ENCODE measurements at regions not wholly inside any gene's neighbourhood (a gene's known extent, or its start where the extent isn't known, plus 50 kb on each side); places are given as distances from the start of the nearest gene placed in this dataset.

DNA sequence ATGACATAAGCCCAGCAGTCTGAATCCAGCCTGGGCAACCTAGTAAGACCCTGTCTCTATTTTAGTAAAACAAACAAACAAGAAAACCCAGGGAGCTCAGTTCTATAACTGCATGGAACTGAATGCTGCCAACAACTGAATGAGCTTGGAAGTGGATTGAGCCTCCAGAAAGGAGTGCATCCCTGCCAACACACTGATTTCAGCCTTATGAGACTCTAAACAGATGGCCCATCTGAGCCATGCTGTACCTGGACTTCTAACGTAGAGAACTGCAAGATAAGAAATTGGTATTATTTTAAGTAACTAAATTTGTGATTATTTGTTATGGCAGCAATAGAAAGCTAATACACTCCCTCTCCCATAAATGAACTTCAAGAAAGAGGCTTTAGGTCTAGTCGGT is 150.4 kb upstream of the RAI14 start:
- DNase-seq (ENCODE audit: low spot score): no peak

DNA sequence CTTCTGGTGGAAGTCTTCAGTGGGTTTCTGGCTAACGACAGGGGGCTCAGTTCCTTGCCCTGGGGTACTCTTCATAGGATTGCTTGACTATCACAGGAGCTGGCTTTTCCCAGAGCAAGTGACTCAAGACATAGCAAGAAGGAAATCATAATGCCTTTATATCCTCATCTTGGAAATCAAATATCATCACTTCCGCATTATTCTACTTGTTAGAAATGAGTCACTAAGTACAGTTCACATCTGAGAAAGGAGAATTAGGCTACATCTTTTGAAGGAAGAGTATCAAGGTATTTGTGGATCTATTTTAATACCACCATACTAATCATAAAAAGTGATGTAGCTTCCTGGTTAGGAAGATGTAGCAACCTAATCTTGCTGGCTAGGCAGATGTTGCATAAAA is 148.2 kb upstream of the RAI14 start:
- DNase-seq (ENCODE audit: low spot score): no peak

DNA sequence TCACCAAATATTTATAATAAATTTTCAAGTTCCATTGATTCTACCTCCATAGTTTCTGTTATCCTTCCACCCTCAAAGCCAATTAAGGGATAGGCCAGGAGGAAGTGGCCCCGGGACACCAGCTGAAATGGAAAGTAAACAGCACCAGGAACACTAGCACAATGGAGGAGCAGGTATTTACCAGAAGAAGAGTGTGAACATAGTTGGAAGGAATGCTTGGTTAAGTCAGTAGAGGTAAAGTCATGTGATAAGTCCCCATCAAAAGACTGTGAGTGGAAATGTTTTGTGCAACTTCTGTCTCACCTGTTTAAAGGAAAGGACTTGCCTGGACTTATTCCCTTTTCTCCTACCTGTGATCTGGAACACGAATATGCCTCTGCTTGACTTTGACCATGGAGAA is 146.7 kb upstream of the RAI14 start:
- no peak for DNase-seq (ENCODE audit: low spot score)

DNA sequence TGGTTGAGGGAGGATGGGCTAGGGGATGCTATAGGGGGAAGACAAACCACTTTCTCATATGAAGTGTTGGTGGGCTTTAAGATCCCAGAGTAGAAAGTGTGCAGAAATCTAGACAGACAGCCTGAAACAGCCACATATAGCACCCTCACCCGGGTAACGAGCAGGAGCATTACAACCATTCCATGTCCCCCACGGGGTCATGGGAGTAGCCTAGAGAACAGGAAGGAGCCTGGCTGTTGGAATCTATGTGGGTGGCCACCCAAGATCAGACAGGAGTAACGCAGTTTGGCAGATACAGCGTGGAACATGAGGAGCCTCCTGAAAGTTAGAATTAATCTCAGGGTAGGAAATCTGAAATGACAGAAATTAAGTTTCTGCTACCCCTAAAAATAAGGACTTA is 146.1 kb upstream of the RAI14 start:
- DNase-seq (ENCODE audit: low spot score): no peak

DNA sequence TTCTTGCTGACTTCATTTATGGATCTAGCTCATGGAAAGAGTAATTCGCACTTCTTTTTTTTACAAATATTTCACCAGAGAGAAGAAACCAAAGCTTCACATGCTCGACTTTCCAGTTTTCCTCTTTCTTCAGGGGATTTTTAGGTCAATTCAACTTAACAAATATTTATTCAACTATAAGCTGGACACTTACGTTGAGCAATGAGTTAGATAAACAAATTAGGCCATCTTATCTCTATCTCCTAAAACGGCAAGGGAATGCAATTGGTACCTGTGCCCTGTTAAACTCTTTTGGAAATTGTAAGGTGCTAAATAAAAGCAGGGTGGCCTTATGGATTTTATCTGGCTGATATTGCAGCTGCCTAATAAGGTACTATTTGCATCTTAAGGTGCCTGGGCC is 145.1 kb upstream of the RAI14 start:
- no peak for DNase-seq (ENCODE audit: low spot score)

DNA sequence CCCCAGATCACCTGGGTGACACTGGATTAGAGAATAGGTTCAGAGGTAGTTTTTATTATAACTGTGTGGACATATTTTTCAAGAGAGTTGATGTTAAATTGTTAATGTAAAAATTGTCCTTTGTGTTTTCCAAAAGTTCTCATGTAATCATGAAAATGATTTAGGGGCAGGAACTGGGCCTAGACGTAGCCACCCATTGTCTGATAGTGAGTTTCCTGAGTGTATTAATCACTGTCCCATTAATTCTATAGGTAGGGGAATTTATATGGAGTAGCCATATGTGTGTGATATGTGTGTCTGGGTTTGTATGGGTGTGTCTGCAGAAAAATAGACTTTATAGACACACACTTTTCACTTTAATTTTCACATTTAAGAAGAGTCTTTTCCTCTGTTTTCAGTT is 144.6 kb upstream of the RAI14 start:
- DNase-seq (ENCODE audit: low spot score): no peak

DNA sequence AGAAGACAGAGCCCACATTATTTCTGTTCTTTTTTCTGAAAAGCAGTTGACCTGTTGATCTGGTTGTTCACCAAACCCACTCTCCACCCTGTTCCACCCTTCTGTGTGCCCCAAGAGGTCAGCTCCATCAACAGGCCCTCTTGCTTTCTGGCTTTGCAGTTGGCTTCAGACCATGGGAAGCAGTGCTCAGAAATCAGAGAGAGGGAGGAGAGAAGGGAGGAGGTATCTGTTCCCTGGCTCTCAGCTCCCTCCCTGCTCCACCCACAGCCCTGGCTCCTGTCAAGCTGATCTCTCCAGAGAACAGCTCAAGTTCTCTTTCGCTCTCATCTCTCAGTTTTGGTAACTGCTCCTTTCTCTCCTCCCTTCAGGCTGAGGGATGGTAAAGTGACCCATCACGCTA is 144.2 kb upstream of the RAI14 start:
- no peak for DNase-seq (ENCODE audit: low spot score)

DNA sequence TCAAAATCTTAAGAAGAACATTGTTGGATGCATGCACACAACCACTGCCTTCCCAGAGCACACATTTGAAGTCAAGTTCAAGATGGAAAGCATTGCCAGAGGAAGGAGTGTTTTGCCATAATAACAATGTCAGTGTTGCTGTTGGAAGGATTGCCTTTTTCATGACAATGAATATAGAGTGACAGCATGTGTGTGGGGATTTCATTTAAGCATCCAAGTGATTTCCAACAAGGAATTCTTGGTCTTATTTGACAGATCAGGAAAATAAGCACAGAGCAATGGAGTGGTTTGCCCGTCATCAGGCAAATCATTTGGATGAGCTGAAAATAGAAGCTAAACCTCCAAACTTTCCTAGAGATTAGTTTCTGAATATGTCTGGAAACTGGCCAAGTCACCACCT is 140.0 kb upstream of the RAI14 start:
- no peak for DNase-seq (ENCODE audit: low spot score)

DNA sequence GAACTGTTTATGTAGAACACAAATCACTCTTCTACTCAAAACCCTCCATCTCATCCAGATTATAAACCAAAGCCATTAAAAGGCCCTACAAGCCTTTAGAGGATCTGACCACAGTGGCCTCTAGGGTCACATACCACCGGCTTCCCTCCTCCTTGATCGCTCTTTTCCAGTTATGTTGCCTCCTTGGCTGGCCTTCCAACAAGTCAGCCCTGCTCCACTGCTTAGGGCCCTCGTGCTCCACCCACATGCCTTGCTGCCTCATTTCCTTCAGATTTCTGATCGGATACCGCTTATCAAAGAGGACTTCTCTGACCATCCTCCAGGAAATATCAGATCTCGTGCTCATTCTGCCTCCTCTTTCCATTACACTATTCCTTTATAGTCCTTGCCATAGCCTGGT is 139.4 kb upstream of the RAI14 start:
- DNase-seq (ENCODE audit: low spot score): no peak

DNA sequence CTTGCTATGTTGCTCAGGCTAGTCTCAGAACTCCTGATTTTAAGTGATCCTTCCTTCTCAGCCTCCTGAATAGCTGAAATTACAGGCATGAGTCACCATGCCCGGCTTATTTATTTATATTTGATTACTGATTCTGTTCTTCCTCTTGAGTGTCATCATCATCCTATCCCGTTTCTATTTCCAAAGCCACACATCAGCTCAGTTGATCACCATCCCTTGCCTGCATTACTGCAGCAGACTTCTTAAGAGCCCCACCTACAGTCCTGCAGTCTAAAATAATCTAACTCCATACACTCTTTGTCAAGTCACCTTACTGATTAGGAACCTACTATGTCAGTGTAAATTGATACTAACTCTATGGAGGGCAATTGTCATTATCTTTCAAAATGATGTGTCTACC is 138.9 kb upstream of the RAI14 start:
- no peak for DNase-seq (ENCODE audit: low spot score)

DNA sequence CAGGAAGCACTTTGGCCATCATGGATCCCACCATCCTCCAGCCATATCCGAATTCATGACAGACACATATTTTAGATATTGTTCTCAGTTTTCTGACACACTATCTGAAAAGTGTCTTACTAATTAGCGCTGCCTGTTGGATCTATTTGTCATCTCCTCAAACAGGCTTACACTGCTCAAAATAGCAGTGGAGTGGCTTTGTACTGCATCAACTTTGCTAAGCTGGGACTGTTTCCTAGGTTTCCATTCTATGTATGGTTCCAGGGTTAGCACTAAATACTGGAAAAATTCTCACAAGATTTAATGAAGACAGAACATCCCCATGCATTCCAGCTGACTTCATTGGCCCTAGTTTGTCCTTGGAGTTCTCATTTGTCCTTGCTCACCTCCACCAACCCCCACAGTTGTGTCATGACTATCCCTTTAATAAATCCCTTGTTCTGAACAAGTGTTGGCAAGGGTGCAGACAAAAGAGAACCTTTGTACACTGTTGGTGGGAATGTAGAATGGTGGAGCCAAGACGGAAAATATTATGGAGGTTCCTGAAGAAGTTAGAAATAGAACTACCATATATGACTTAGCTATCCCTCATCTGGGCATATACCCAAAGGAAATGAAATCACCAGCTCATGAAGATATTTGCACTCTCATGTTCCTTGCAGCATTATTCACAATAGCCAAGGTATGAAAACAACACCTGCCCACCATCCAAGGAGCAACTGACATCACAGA is 136.5 kb upstream of the RAI14 start:
- no peak for DNase-seq (ENCODE audit: low spot score)

DNA sequence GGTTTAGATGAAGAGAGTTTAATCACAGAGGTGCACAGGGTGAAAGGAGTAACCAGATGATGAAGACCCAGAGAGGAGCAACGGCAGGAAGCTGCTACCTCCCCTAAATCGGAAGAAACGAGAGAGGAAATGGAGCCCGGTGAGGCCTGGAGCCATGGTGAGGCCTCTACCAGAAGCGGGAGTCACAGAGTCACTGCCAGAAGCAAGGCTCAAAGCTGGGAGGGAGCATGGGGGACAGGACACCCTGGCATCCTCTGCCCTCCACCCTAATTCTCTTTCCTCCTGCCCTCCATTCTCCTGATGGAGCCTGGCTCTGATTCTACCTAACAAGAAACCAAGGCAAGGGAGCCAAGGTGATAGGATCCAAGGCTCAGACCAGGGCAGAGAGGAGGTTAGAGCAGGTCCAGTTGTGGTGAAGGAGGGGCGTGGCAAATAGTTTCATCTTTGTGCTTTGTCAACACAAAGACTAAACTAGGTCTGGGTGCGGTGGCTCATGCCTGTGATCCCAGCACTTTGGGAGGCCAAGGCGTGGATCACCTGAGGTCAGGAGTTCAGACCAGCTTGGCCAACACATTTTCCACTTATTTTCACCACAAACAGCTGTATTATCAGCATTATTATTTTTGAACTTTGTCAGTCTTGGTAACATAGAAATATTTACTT is 134.4 kb upstream of the RAI14 start:
- DNase-seq (ENCODE audit: low spot score): no peak

DNA sequence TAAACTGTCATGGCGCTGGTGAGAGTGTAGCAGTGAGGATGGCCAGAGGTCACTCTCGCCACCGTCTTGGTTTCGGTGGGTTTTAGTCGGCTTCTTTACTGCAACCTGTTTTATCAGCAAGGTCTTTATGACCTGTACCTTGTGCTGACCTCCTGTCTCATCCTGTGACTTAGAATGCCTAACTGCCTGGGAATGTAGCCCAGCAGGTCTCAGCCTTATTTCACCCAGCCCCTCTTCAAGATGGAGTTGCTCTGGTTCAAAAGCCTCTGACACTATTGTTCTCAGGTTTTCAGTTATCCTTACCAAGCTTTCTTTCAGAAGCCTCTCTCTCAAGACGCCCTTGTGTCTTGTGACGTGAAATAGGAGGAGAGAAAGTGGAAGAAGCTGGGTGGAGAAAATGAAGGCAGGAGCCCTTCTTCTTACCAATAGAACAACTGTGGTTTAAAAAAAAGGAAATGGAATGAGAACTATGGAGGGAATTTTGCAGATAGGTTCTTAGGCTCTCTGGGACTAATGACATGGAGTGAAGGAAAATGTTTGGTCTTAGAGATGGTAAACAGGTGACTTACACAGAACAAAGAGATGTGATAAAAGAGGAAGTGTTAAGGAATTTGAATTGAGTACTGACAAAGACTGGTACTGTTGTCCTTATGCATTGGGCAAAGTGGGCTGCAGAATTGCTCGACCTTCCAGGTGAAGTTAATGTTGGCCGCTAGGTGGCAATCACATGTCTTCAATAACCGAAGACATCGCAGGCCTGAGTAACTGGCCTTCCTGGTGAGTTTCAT is 133.3 kb upstream of the RAI14 start:
- DNase-seq (ENCODE audit: low spot score): peak; percentile 57

DNA sequence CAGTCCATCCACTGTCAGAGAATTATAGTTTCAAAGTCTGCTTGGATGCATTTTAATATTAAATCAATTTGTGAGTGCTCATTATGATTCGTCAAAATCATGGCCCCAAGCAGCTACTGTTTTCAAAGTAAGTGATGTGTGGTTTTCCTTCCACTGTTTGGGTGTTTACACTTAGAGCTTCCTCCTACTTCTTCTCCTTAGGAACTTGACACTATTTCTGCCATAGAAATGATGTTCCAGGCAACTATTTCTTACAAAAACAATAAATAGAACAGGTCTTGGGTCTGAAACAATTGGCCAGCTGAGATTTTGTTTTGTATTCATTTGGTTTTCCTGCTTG is 132.8 kb upstream of the RAI14 start:
- DNase-seq (ENCODE audit: low spot score): no peak

DNA sequence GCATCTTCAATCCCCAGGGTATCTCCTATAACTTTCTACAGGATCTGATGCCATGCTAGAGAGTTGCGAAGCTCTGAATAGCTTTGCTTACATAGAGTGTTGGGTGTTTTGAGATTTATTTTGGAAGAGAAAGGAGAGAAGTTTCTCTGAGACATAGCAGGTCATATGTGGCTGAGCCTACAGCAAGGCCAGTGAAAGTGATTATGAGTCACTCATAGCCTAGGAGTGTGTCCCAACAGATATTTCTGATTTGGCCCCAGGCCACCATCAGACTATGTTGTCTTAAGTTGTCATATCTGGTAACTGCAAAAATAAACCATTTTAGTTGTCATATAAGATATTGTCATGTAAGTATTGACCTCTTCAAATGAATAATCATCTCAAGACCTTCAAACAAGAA is 132.0 kb upstream of the RAI14 start:
- no peak for DNase-seq (ENCODE audit: low spot score)

DNA sequence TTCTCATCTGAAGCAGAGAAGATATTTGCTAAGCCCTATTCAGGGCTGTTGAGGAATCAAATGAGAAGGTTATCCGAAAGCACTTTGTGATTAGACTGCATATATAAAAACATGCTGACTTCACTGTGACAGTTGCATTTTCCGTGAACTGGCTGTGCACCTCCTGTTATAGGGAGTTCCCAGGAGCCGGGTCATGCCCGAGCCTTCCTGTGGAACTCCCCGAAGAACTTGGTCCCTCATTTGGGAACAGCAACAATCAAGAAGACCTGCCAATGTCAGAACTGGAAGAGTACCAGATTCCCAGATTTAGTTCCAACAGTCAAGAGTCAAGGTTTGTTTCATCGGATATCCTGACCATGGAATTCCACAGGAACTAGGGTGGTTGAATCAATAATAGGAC is 130.4 kb upstream of the RAI14 start:
- no peak for DNase-seq (ENCODE audit: low spot score)

DNA sequence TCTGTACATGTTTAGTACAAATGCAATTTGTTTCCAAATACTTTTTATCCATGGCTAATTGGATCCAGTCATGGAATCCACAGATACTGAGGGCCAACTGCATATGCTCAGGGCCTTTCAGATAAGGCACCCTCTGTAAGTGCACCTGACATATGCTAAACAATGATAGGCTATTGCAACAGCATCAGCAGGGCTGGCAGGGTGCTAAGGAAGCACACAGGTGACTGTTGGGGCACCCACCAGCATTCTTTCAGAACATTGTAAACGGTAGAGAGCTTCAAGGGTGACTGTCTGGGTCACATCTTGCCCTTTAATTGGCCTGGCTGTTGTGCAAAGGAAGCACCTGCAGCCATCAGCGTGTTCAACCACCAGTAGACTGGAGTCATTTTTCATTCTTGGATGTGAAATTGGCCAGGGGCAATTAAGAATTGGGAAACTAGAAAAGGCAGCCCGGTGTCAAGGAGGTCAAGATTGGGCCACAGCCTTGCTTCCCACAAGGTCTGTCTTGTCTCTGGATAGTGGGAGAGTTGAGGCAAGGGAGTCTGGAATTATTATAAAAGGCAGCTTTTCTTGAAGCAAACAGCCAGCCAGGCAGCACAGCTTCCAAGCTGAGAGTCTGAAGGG is 129.3 kb upstream of the RAI14 start:
- no peak for DNase-seq (ENCODE audit: low spot score)

DNA sequence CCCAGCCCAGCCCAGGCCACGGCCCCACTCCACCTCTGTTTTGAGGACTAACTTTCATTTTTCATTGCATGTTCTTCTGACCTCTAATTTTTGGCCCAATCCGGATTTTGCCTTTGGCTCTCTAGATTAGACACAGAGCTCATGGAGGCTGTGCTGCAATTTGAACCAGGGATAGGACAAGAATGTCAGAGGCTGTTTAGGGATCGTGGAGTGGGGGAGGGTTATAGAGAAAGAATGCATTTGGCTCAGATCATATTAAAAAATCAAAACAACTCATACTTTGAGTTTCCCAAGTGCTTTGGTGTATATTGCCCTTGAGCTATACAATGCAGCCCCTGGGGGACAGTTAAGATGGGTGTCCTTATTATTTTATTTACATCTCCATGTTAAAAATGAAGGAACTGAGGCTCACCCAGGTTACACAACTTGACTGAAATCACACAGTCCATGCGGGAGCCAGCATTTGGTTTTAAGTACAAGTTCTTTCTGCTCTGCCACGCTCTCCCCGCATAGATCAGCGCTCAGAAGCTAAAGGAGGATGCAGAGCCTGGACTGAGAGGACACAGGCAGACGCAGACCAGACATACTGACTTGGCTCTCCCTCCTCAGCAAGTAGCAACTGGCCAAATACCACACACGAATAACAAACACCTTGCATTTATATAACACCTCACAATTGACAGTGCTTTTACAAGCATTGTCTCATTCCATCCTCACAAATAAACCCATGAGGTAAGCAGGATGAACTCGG is 126.4 kb upstream of the RAI14 start:
- no peak for DNase-seq (ENCODE audit: low spot score)

DNA sequence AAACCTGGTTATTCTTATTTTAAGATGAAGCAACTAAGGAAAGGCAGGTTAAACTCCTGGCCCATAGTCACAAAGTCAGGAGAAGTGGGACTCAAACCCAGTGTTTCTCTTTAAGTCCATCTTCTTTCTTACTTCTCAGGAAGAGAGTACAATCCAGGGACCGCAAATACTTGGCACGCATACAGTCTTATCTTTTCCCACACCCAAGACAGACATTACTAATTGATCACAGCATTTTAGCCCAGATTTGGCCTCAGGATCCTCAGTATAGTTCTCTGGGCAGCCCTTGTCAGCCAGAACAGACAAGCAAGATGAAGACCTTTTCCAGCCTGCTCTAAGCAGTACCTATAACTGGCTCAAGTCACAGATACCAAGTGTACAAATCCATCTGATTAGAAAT is 125.5 kb upstream of the RAI14 start:
- DNase-seq (ENCODE audit: low spot score): no peak

DNA sequence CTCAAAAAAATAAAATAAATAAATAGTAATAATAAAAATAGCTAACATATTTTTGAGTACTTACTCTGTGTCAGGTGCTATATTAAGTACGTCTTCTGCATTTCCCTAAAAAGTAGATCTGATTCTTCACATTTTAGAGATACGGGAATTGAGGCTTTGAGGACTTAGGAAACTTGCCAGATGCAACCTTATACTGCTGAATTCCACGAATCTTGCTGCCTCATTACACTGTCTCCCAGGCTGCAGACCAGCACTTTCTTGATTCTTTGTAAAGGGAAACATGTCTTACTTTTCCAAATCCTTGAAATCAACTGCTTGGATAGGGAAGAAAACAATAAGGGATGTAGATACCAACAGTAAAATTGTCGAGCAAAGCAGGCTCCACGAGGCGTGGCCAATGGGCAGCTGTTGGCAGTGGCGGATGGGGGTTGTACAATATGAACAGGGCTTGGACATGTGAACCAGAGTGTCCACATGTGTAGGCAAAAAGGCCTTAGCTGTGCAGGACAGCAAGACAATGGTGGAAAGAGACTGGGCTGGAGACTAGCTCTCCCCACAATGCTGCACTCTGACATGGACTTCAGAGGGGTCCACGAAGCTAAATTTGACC is 124.3 kb upstream of the RAI14 start:
- no peak for DNase-seq (ENCODE audit: low spot score)

DNA sequence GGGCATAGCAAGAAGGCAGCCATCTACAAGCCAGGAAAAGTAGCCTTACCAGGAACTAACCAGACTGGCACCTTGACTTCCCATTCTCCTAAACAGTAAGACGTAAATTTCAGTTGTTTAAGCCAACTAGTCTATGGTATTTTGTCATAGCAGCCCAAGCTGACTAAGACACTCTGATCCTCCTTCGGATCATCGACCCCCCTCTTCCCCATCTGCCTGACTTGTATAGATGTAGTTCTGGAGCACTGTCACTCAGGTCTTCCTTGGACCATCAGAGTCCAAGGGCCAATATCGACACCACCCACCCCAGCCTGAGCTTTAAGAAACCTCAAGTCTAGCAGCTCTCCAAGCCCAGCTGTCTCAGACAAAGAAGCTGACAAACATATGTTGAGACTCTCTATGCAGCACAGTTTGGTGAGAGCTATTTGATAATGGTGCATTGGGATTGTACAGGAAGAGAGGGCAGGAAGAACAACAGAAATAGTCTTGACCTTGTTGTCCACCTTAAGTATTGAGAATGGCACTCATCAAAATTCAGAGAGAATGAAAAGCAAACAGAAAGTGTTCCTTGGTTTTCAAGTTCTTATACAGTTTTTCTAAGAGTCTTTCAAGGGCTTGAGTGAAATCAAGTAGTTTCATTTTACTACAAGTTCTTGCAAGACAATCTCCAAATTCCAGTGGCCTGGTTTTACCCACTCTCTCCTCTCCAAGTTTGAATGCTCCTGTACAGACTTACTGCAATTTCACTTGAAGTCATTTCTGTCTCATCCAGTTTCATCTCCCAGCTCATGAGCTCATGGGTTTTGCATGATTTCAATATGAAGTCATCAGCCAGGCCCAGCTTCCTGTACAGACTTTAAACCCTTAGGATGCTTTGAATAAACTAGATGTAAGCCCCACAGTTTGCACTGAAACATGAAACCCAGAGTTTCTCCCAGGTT is 122.3 kb upstream of the RAI14 start:
- no peak for DNase-seq (ENCODE audit: low spot score)
